GM11168 (cell line): ENCODE measurements at regions not wholly inside any gene's neighbourhood (a gene's known extent, or its start where the extent isn't known, plus 50 kb on each side); places are given as distances from the start of the nearest gene placed in this dataset.

Experiments
- in situ Hi-C: fragments of 300-500 bp; cut with MboI; formaldehyde crosslinking; loops from one replicate; pipeline ENCODE4 v1.12.0; 2022; ENCODE audit warnings: low sequenced_read_pairs; ENCODE audit not compliant: unreplicated experiment

- in situ Hi-C loops: no loop called here
Observed at GRCh38 chr11:115939731-115940421, 435.7 kb upstream of the CADM1 start.

GRCh38 chr11:115939104-115939730, 435.0 kb upstream of the CADM1 start:
- in situ Hi-C loops: no loop called here

DNA sequence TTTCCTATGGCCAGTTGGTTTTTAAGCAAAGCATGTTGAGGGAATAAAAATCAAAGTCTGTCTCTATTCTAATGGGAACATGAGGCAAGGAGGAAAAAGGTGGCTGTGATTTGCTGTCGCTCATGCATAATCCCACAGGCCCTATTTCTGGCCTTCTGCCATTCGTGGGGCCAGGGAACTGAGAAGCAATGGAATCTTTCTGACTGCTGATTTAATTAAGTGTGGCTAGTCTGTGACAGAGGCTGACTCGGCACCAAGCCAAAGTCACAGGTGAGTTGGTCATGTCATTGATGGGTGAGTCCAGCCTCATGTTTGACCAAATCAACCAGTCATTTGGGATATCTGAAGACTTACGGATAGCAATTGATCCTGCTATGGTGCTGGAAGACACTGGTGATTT, 429.3 kb upstream of the CADM1 start:
- in situ Hi-C loops: no loop called here

DNA sequence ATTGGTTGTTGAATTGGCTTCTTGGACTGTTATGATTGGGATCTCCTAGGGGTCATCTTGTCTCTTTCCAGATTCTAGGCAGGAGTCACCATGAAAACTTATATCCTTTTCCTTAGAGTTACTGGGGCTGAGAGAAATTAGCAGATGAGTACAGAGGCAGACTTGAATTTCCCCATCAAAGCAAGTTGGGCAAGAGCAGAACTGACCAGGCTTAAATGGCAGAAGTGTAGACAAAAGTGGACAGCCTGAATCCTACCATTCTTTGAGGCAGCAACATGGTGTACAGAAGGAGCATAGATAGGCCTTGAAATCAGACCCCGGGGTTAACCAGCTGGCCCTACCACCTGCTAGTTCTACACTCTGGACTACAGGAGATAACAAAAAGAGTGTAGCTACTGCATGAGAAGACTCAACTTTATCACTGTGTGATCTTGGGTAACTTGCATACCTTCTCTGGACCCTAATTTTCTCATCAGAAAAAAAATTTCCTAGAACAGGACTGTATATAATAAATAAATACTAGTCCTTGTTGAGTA, 427.4 kb upstream of the CADM1 start:
- in situ Hi-C loops: no loop called here

- in situ Hi-C loops: no loop called here
Observed at GRCh38 chr11:115930886-115931547, 426.8 kb upstream of the CADM1 start.

DNA sequence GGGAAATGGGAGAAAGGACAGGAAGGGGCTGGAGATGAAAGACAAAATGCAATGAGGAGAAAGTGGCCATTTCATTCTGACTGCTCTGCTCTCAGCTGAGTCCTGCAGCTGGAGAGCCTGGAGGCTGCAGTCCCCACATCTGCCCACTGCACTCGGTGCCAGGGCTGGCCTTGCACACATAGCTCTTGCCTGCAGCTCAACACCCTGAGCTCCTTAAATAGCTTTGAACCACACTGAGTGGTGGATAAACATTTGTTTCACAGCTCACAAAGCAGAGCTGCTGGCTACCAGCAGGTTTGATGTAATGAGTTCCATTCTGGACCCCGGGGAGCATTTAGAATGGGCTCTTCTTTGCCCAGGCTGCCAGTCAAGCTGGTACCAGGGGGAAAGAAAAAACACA, 426.1 kb upstream of the CADM1 start:
- in situ Hi-C loops: no loop called here

DNA sequence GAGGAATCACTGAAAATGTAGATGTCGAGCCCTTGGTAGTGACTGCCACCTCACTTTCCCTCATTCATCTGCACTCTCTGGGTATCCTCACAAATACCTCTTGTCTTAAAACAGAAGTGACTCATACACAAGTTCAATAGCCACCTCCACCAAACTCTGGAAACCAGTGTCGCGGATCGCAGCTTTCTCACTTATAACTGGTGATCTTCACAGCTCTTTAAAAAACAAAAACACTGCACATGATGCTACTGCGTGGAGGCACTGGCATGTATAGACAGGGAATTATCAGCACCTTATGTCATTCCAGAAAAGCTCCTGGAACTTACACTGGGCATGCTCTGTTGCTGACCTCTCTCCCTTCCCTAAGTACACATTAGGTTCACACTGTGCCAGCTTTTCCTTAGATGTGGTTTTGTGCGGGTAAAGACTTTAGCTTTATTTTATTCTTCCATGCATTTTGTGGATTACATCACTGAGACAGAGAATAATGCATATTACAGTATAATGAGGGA, 425.5 kb upstream of the CADM1 start:
- in situ Hi-C loops: no loop called here

DNA sequence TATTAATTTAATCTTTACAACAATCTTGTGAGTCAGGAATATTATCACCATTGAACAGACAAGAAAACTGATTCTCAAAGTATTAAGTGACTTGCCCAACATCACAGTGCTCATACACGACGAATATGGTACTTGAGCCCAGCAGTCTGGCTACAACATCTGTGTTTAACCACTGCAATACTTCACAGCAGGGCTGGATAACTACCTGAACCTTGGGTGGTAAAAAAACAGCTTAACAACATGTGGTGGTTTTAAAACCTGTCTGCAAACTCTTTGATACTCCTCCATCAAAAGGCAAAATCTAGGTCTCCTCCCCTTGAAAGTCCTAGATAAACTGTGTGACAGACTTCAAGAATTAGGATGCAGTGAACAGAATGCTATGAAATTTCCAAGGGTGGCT, 424.6 kb upstream of the CADM1 start:
- in situ Hi-C loops: no loop called here

- in situ Hi-C loops: no loop called here
Observed at GRCh38 chr11:115927823-115928329, 423.7 kb upstream of the CADM1 start.

- in situ Hi-C loops: no loop called here
Observed at GRCh38 chr11:115926601-115927000, 422.4 kb upstream of the CADM1 start.

DNA sequence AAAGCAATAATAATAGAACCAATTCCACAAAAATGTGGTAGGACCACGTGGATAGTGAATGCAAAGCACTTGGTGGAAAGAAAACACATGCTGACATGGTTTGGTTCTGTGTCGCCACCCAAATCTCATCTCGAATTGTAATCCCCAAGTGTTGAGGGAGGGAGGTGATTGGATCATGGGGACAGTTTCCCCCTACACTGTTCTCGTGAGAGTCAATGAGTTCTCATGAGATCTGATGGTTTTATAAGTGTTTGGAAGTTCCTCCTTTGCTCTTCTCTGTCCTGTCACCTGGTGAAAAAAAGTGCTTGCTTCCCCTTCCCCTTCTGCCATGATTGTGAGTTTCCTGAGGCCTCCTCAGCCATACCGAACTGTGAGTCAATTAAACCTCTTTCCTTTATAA, 421.9 kb upstream of the CADM1 start:
- in situ Hi-C loops: no loop called here

DNA sequence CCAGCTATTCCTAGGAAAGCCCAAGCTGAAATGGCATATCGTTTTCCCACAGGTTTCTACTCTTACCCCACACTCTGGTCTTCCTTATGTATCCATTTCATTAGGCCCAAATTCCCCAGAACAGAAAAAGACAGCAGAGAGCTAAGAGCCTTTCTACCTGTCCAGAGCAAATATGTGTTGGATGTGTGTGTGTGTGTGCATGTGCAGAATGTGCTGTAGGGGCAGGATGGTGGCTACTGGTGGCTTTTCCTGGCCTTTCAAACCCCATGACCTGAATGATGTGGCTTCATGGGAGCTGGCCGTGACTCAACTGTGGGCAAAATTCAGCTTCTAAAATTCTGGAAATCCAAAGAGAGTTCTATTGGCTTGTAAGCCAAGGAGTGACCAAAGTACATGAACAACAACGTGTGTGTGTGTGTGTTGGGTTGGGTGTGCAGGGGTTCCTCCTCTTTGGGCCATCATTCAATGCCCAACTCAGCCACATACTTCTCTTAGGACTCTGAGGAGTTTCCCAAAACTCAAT, 421.4 kb upstream of the CADM1 start:
- in situ Hi-C loops: no loop called here

- in situ Hi-C loops: no loop called here
Observed at GRCh38 chr11:115924744-115925567, 420.7 kb upstream of the CADM1 start.

DNA sequence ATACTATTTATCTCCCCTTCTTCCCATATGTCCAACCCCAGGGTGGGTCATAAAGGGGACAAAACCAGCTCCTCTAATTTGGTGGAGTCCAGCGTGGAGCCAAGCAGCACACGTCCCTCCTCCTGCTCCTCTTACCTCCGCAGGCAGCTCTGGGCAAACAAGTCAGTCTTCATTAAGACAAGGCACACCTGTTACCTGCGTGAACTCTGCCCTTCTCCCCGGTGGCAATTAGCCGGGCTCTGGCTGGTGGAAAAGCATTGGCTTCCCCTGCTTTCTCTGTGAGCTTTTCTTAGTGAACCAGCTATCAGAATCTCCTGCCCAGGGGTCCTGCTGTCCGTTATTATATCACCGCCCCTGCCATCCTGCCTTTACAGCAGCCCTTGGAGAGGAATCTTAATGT, 418.7 kb upstream of the CADM1 start:
- in situ Hi-C loops: no loop called here

GRCh38 chr11:115921986-115922385, 417.8 kb upstream of the CADM1 start:
- in situ Hi-C loops: no loop called here

- in situ Hi-C loops: no loop called here
Observed at GRCh38 chr11:115921540-115921939, 417.3 kb upstream of the CADM1 start.

GRCh38 chr11:115920841-115921480, 416.7 kb upstream of the CADM1 start:
- in situ Hi-C loops: no loop called here

- in situ Hi-C loops: no loop called here
Observed at GRCh38 chr11:115920092-115920461, 415.9 kb upstream of the CADM1 start.

GRCh38 chr11:115919341-115920091, 415.3 kb upstream of the CADM1 start:
- in situ Hi-C loops: no loop called here
